Peyer's patch (tissue), 4 donors: ENCODE measurements at regions not wholly inside any gene's neighbourhood (a gene's known extent, or its start where the extent isn't known, plus 50 kb on each side); places are given as distances from the start of the nearest gene placed in this dataset.

Experiments
- DNase-seq, 3 donors: peaks; one replicate each; pipeline ENCODE4 v3.0.0-alpha.2; 2017 to 2019
- H3K27ac ChIP-seq, 4 donors: fragments of 200-600 bp; sonication (generic); one replicate each; pipeline ENCODE4 v1.5.1; 2016 to 2019
- H3K27me3 ChIP-seq, 2 donors: fragments of 200-600 bp; sonication (generic); one replicate each; pipeline ENCODE4 v1.5.1; 2019
- H3K36me3 ChIP-seq, 3 donors: fragments of 200-600 bp; sonication (generic); one replicate each; pipeline ENCODE4 v1.5.1; 2016 to 2019
- H3K4me1 ChIP-seq, 4 donors: fragments of 200-600 bp; sonication (generic); one replicate each; pipeline ENCODE4 v1.5.1; 2016 to 2019
- H3K4me3 ChIP-seq, 4 donors: fragments of 200-600 bp; sonication (generic); 1 replicate in 3 of 4; 2 replicates in 1 of 4; pipeline ENCODE4 v1.5.1; 2016 to 2019; ENCODE audit warnings: mild to moderate bottlenecking in 1 of 4
- H3K9me3 ChIP-seq, 4 donors: fragments of 200-600 bp; sonication (generic); one replicate each; pipeline ENCODE4 v1.5.1; 2016 to 2019; ENCODE audit warnings: mild to moderate bottlenecking in 1 of 4
- CTCF ChIP-seq, 6 experiments: fragments of 450-650 bp in 4 of 6; fragments of 200-600 bp in 2 of 6; sonication (generic) in 1 of 6; IDR thresholded peaks; one replicate each; pipeline ENCODE4 v1.5.1; 2017 to 2019; ENCODE audit warnings: antibody characterized with exemption in 6 of 6, mild to moderate bottlenecking in 3 of 6, moderate library complexity in 1 of 6
- POLR2A ChIP-seq, 2 donors: fragments of 450-650 bp; IDR thresholded peaks; one replicate each; pipeline ENCODE4 v1.5.1; 2017; ENCODE audit warnings: antibody characterized with exemption in 2 of 2, mild to moderate bottlenecking in 2 of 2, moderate library complexity in 2 of 2

DNA sequence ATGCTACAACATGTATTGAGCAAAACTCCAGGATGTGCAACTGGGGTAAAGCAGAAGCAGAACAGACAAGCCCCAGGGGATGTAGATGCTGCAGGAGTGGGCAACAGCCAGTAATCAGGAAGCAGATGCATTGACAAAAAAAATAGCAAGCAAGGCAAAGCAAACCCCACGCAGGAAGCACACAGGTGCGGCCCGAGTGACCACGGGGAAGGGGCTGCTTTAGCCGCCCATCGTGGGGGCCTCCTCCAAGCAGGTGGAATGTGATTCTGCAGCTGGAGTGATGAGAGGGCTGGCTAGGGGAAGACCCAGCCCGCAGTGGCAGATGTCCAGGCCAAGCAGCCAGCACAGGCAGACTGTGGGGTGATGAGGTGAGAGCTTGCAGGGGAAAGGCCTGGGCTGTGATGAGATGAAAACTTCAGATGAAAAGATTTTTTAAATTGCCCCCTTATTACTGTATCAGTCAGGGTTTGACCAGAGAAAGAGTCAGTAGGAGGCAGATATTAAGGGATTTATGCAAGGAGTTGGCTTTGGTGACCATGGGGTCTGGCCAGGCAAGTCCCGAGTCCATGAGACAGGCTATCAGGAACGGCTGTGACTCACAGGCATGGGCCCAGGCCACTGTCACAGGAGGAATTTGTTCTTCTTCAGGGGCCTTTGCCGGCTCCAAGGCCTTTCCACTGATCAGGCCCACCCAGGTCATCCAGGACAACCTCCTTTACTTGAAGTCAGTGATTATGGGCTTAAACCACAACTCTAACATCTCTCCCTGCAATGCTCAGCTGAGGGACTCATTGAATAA, 207.6 kb downstream of the ANKRD60 start:
- TF ChIP-seq CTCF (IDR thresholded peaks at IDR 0.05) (no peak), POLR2A (IDR thresholded peaks at IDR 0.05) (no peak)
- Histone ChIP-seq H3K4me1 (no peaks in the 10 kb centered on the region), H3K27me3 (no peaks in the 10 kb centered on the region), H3K9me3 (no peaks in the 10 kb centered on the region), H3K27ac (no peak overlapping the region), H3K36me3 (no peaks in the 10 kb centered on the region), H3K4me3 (no peak overlapping the region)
- DNase-seq: peak in 1 of 3 donors; percentile 31

DNA sequence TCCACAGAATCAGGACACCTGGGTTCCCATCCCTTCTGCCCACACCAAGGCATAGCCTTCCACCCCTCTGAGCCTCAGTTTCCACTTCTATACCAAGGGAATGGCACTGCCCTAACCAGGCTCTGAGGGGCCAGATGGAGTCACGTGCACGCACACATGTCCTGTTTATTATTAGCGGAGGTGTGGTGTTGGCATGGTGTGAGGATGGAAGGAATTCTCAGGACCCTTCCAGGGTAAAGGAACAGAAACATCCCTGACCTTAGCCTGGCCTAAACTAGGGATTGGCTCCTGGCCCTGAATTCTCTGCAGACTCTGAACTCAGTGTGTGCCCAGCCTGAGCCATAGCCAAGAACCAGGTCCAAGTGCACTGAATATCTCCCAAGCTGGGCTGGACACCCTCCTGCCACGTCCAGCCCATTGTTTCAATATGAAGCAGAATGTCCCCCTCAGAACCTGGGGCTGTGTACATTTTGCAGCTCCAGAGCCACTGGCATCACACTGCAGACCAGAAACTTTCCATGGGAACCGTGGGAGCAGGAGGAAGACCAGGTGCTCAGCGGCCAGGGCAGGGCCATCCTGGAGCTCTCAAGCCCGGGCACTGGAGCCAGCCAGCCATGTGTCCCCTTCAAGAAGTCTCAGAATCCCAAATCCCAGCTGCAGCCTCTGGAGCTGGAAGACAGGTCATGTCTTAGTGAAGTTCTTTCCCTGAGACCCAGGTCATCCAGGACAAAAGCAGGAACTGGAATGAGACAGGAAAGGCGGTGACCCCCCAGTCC, 208.4 kb downstream of the ANKRD60 start:
- H3K9me3 ChIP-seq: no peaks in the 10 kb centered on the region
- H3K36me3 ChIP-seq: no peaks in the 10 kb centered on the region
- no peak for DNase-seq
- no peak overlapping the region for H3K27ac ChIP-seq
- H3K27me3 ChIP-seq: no peaks in the 10 kb centered on the region
- H3K4me3 ChIP-seq: no peak overlapping the region
- no peaks in the 10 kb centered on the region for H3K4me1 ChIP-seq
- TF ChIP-seq POLR2A (IDR thresholded peaks at IDR 0.05) (no peak), CTCF (IDR thresholded peaks at IDR 0.05) (no peak)

DNA sequence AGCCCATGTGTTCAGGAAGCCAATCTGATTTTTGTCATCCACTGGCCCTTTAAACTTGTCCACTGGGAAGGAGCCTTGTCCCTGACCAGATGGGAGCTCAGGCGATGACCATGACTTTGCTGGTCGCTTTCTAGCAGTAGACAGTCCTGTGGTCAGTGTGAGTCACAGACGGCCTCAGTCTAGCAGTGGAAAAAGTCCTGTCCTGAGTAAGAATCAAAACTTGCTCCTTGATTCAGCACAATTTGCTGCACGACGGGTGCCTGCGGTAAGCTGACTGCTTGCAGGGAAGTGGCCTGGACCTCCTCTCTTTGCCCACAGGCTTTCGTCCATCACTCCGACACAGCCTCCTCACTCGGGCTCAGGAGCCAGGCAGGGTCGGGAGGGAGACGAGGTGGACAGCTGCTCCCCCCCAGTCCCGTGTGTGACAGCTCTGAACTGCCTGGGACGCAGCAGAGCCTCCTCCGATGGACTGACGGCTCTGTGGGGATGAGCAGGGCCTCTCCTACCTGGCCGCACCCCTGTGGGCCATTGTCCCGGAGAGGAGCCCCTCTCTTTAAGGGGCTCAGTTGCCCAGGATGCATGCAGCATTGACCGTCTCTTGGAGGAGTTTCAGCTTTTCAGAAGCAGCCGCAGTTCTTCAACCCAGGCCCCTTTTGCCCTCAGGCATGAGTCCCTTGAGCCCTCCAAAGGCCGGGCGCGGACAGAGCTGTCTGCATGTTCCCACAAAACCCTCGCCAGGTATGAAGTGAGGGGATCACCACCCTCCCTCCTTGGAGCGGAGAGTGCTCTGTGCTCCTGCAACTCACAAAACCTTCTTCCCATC, 209.2 kb downstream of the ANKRD60 start:
- no peak for DNase-seq
- no peak overlapping the region for H3K4me3 ChIP-seq
- no peaks in the 10 kb centered on the region for H3K36me3 ChIP-seq
- H3K27me3 ChIP-seq: no peaks in the 10 kb centered on the region
- no peaks in the 10 kb centered on the region for H3K4me1 ChIP-seq
- TF ChIP-seq CTCF (IDR thresholded peaks at IDR 0.05): no peak
- TF ChIP-seq POLR2A (IDR thresholded peaks at IDR 0.05): no peak
- no peaks in the 10 kb centered on the region for H3K9me3 ChIP-seq
- no peak overlapping the region for H3K27ac ChIP-seq

- no peaks in the 10 kb centered on the region for H3K36me3 ChIP-seq
- H3K9me3 ChIP-seq: no peaks in the 10 kb centered on the region
- no peaks in the 10 kb centered on the region for H3K27me3 ChIP-seq
- TF ChIP-seq POLR2A (IDR thresholded peaks at IDR 0.05) (no peak), CTCF (IDR thresholded peaks at IDR 0.05) (no peak)
- no peaks in the 10 kb centered on the region for H3K4me1 ChIP-seq
- no peak overlapping the region for H3K4me3 ChIP-seq
- no peak overlapping the region for H3K27ac ChIP-seq
- no peak for DNase-seq
These were observed 209.9 kb downstream of the ANKRD60 start for GRCh38 chr20:58018590-58018989.

DNA sequence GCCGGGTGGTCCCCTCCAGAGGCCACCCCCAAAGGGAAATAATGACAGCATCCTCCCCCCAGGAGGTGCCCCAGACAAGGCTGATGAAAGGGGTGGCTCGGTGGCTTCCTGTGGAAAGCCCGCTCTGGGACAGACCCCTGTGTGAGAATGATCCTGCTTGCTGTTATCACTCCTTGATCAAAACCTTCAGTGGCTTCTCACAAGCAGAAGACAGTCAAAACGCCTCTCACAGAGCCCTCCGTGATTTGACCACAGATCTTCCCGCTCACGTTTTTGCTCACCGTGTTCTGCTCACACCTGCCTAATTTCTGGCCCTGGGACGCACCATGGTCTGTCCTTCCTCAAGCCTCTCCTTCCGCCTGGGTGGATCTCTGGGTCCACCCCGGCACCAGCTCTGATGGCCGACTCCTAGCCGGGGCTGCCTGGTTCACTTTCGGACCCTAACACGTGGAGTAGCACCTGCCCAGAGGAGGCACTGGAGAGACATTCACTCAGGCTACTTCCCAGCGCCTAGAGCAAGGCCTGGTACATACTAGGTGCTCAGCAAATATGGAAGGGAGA, 210.4 kb downstream of the ANKRD60 start:
- no peaks in the 10 kb centered on the region for H3K4me1 ChIP-seq
- no peaks in the 10 kb centered on the region for H3K27me3 ChIP-seq

More for the DNA sequence above, 210.4 kb downstream of the ANKRD60 start:
- DNase-seq: no peak
- TF ChIP-seq CTCF (IDR thresholded peaks at IDR 0.05): no peak
- TF ChIP-seq POLR2A (IDR thresholded peaks at IDR 0.05): no peak
- H3K9me3 ChIP-seq: no peaks in the 10 kb centered on the region
- H3K27ac ChIP-seq: peak overlapping the region in 1 of 4 donors; percentile 19
- H3K36me3 ChIP-seq: no peaks in the 10 kb centered on the region
- H3K4me3 ChIP-seq: no peak overlapping the region
